Cardiac muscle cell (in vitro differentiated cells and primary cell): ENCODE measurements at regions not wholly inside any gene's neighbourhood (a gene's known extent, or its start where the extent isn't known, plus 50 kb on each side); places are given as distances from the start of the nearest gene placed in this dataset.

Source experiments
- DNase-seq, 2 donors: peaks; one replicate each; pipeline versions ENCODE4 v3.0.0 to v3.0.0-alpha.2; 2010 to 2017; ENCODE audit warnings: low read depth in 1 of 2, low spot score in 1 of 2
- H3K27ac ChIP-seq: fragments of 200-600 bp; sonication (generic); 2 replicates; pipeline ENCODE4 v1.5.1; 2016
- H3K27me3 ChIP-seq: fragments of 200-600 bp; sonication (generic); 2 replicates; pipeline ENCODE4 v1.6.0; 2016; ENCODE audit warnings: control low read depth
- H3K36me3 ChIP-seq: fragments of 200-600 bp; sonication (generic); 2 replicates; pipeline ENCODE4 v1.5.1; 2016; ENCODE audit warnings: control low read depth
- H3K4me1 ChIP-seq: fragments of 200-600 bp; sonication (generic); 2 replicates; pipeline ENCODE4 v1.8.1; 2017; ENCODE audit warnings: low read depth, mild to moderate bottlenecking, mixed run types
- H3K4me3 ChIP-seq: fragments of 200-600 bp; sonication (generic); 2 replicates; pipeline ENCODE4 v1.5.1; 2016; ENCODE audit warnings: mild to moderate bottlenecking
- H3K9me3 ChIP-seq: fragments of 200-600 bp; sonication (generic); 2 replicates; pipeline ENCODE4 v1.5.1; 2017; ENCODE audit warnings: low read depth, mild to moderate bottlenecking, control low read depth
- CTCF ChIP-seq: IDR thresholded peaks from 2 replicates; pipeline ENCODE4 v1.5.1; 2012; ENCODE audit warnings: low read depth, mild to moderate bottlenecking, low read length

GRCh38 chr20:43781215-43781614 lies 54.4 kb upstream of the GTSF1L start:
- Histone ChIP-seq H3K9me3 (no peaks in the 10 kb centered on the region), H3K27me3 (no peaks in the 10 kb centered on the region), H3K36me3 (no peaks in the 10 kb centered on the region), H3K4me1 (no peaks in the 10 kb centered on the region), H3K27ac (no peak overlapping the region), H3K4me3 (no peak overlapping the region)
- DNase-seq = no peak
- no peak for TF ChIP-seq CTCF

- Histone ChIP-seq H3K9me3 (no peaks in the 10 kb centered on the region), H3K27me3 (no peaks in the 10 kb centered on the region), H3K4me3 (no peak overlapping the region), H3K27ac (no peak overlapping the region), H3K4me1 (no peaks in the 10 kb centered on the region), H3K36me3 (no peaks in the 10 kb centered on the region)
- no peak for TF ChIP-seq CTCF
- DNase-seq = no peak
Measured at GRCh38 chr20:43778375-43778774, 51.6 kb upstream of the GTSF1L start.

- TF ChIP-seq CTCF = no peak
- no peak for DNase-seq
- Histone ChIP-seq H3K36me3 (no peaks in the 10 kb centered on the region), H3K4me1 (no peaks in the 10 kb centered on the region), H3K4me3 (no peak overlapping the region), H3K9me3 (no peaks in the 10 kb centered on the region), H3K27me3 (no peaks in the 10 kb centered on the region), H3K27ac (no peak overlapping the region)
Measured at GRCh38 chr20:43776691-43777090, 49.9 kb upstream of the GTSF1L start.
